IMR-90 (cell line): ENCODE measurements at regions not wholly inside any gene's neighbourhood (a gene's known extent, or its start where the extent isn't known, plus 50 kb on each side); places are given as distances from the start of the nearest gene placed in this dataset.

Experiments used
- ATAC-seq: fragments of 200-7000 bp; cut with Tn5 transposase; 2 replicates; pipeline ENCODE4 v1.9.1; 2020; ENCODE audit warnings: low read depth, mild to moderate bottlenecking, moderate library complexity
- BruUV-seq: library from RNA; stranded (reverse); fragments of 400-500 nt; replicated peaks from 2 replicates; lab custom pipeline; 2021; lab: Mats Ljungman, UMichigan
- CTCF ChIA-PET: fragments of 300-600 bp; formaldehyde crosslinking; extraction: SDS; loops from one replicate; lab custom pipeline; 2021; ENCODE audit warnings: antibody characterized with exemption; lab: Yijun Ruan, JAX
- POLR2A ChIA-PET: fragments of 300-600 bp; sonication (Branson Sonifier 250); formaldehyde crosslinking; loops from one replicate; lab custom pipeline; 2022; ENCODE audit warnings: antibody characterized with exemption; ENCODE audit not compliant: unreplicated experiment; lab: Charles Lee
- DNase-seq: peaks from one replicate; pipeline ENCODE4 v3.0.0; 2013
- H2AFZ ChIP-seq: replicated peaks from 2 replicates; pipeline ENCODE3; 2013; ENCODE audit warnings: low read length, mild to moderate bottlenecking; ENCODE audit not compliant: poor library complexity
- H2AK5ac ChIP-seq: 2 replicates; pipeline ENCODE4 v1.6.1; 2013; ENCODE audit warnings: low read depth, low read length, inconsistent platforms
- H2AK9ac ChIP-seq: replicated peaks from 2 replicates; pipeline ENCODE3; 2013; ENCODE audit warnings: mild to moderate bottlenecking, low read depth, low read length, moderate library complexity; ENCODE audit not compliant: poor library complexity
- H2BK120ac ChIP-seq: 2 replicates; pipeline ENCODE4 v1.6.1; 2013; ENCODE audit warnings: low read depth, low read length, inconsistent platforms
- H2BK15ac ChIP-seq: 3 replicates; pipeline ENCODE4 v1.6.1; 2013; ENCODE audit warnings: low read depth, low read length, inconsistent platforms
- H2BK20ac ChIP-seq: 2 replicates; pipeline ENCODE4 v1.6.1; 2013; ENCODE audit warnings: low read depth, mild to moderate bottlenecking, inconsistent platforms, low read length, moderate library complexity
- H2BK5ac ChIP-seq: 2 replicates; pipeline ENCODE4 v1.6.1; 2013; ENCODE audit warnings: mild to moderate bottlenecking, low read depth, low read length, inconsistent platforms; ENCODE audit not compliant: poor library complexity, severe bottlenecking
- H3K14ac ChIP-seq: replicated peaks from 2 replicates; pipeline ENCODE4 v1.6.1; 2013; ENCODE audit warnings: low read depth, low read length, inconsistent platforms
- H3K18ac ChIP-seq: 2 replicates; pipeline ENCODE4 v1.6.1; 2013; ENCODE audit warnings: low read depth, low read length, control low read depth
- H3K23ac ChIP-seq: 2 replicates; pipeline ENCODE4 v1.6.1; 2013; ENCODE audit warnings: low read depth, low read length, inconsistent platforms
- H3K27ac ChIP-seq: 2 replicates; pipeline ENCODE4 v1.5.1; 2013; ENCODE audit warnings: mild to moderate bottlenecking, control low read depth, low read length; ENCODE audit not compliant: insufficient read depth
- H3K27me3 ChIP-seq: 2 replicates; pipeline ENCODE4 v1.6.1; 2013; ENCODE audit warnings: low read length; ENCODE audit not compliant: control insufficient read depth, insufficient read depth
- H3K36me3 ChIP-seq: 2 replicates; pipeline ENCODE4 v1.6.1; 2013; ENCODE audit warnings: low read length, mixed read lengths; ENCODE audit not compliant: control insufficient read depth, insufficient read depth
- H3K4ac ChIP-seq: 2 replicates; pipeline ENCODE4 v1.6.1; 2013; ENCODE audit warnings: low read depth, low read length, inconsistent platforms
- H3K4me1 ChIP-seq: 2 replicates; pipeline ENCODE4 v1.6.1; 2013; ENCODE audit warnings: low read length, mixed read lengths; ENCODE audit not compliant: control insufficient read depth, insufficient read depth
- H3K4me2 ChIP-seq: 2 replicates; pipeline ENCODE4 v1.6.1; 2013; ENCODE audit warnings: low read depth, mild to moderate bottlenecking, control low read depth, low read length, moderate library complexity
- H3K4me3 ChIP-seq: 2 replicates; pipeline ENCODE4 v1.5.1; 2013; ENCODE audit warnings: low read depth, mild to moderate bottlenecking, control low read depth, low read length, moderate library complexity; ENCODE audit not compliant: insufficient read depth
- H3K56ac ChIP-seq: 2 replicates; pipeline ENCODE4 v1.6.1; 2013; ENCODE audit warnings: low read length, inconsistent platforms; ENCODE audit not compliant: insufficient read depth; ENCODE audit errors: extremely low read depth
- H3K79me1 ChIP-seq, 2 experiments: 2 replicates each; pipeline ENCODE4 v1.6.1; 2013; ENCODE audit warnings: low read length in 2 of 2, inconsistent platforms in 1 of 2, low read depth in 1 of 2
- H3K9ac ChIP-seq: 2 replicates; pipeline ENCODE4 v1.6.1; 2013; ENCODE audit warnings: low read depth, low read length, control low read depth
- H3K9me1 ChIP-seq: 2 replicates; pipeline ENCODE4 v1.6.1; 2013; ENCODE audit warnings: low read length, inconsistent platforms; ENCODE audit not compliant: insufficient read depth
- H3K9me3 ChIP-seq: 2 replicates; pipeline ENCODE4 v1.6.1; 2013; ENCODE audit warnings: low read length; ENCODE audit not compliant: control insufficient read depth, insufficient read depth
- H4K20me1 ChIP-seq: 2 replicates; pipeline ENCODE4 v1.6.1; 2013; ENCODE audit warnings: low read length, inconsistent platforms; ENCODE audit not compliant: insufficient read depth
- H4K5ac ChIP-seq: 2 replicates; pipeline ENCODE4 v1.6.1; 2013; ENCODE audit warnings: mild to moderate bottlenecking, low read depth, low read length, control low read depth
- H4K8ac ChIP-seq, 2 experiments: 2 replicates each; pipeline ENCODE4 v1.6.1; 2013; ENCODE audit warnings: low read depth in 2 of 2, low read length in 2 of 2, control low read depth in 1 of 2, inconsistent platforms in 1 of 2
- H4K91ac ChIP-seq: 2 replicates; pipeline ENCODE4 v1.6.1; 2013; ENCODE audit warnings: low read depth, low read length, inconsistent platforms; ENCODE audit not compliant: insufficient read depth
- BHLHE40 ChIP-seq: fragments of 150-350 bp; IDR thresholded peaks from 2 replicates; pipeline ENCODE4 v1.6.1; 2016; ENCODE audit warnings: mild to moderate bottlenecking, low read depth, low read length
- CEBPB ChIP-seq: IDR thresholded peaks from 2 replicates; pipeline ENCODE4 v1.6.1; 2012; ENCODE audit warnings: low read depth, low read length, improper control_type of control experiment
- CHD1 ChIP-seq: IDR thresholded peaks from 2 replicates; pipeline ENCODE4 v1.6.1; 2012; ENCODE audit warnings: low read depth, low read length, improper control_type of control experiment
- FOS ChIP-seq: fragments of 150-350 bp; IDR thresholded peaks from 2 replicates; pipeline ENCODE4 v1.6.1; 2016; ENCODE audit warnings: low read depth, low read length
- MAFK ChIP-seq: IDR thresholded peaks from 2 replicates; pipeline ENCODE4 v1.6.1; 2012; ENCODE audit warnings: low read depth, low read length, improper control_type of control experiment
- MAZ ChIP-seq: IDR thresholded peaks from 2 replicates; pipeline ENCODE4 v1.6.1; 2012; ENCODE audit warnings: low read depth, mild to moderate bottlenecking, low read length, improper control_type of control experiment, moderate library complexity, borderline replicate concordance
- MXI1 ChIP-seq: IDR thresholded peaks from 2 replicates; pipeline ENCODE4 v1.6.1; 2012; ENCODE audit warnings: low read depth, mild to moderate bottlenecking, low read length, moderate library complexity, borderline replicate concordance
- NFE2L2 ChIP-seq: fragments of 150-350 bp; IDR thresholded peaks from 2 replicates; pipeline ENCODE4 v1.6.1; 2016; ENCODE audit warnings: low read depth, mild to moderate bottlenecking, low read length
- POLR2A ChIP-seq: IDR thresholded peaks from 2 replicates; pipeline ENCODE4 v1.6.1; 2012; ENCODE audit warnings: mild to moderate bottlenecking, low read depth, low read length
- RAD21 ChIP-seq: IDR thresholded peaks from 2 replicates; pipeline ENCODE4 v1.6.1; 2012; ENCODE audit warnings: low read length, improper control_type of control experiment
- RCOR1 ChIP-seq: IDR thresholded peaks from 2 replicates; pipeline ENCODE4 v1.6.1; 2012; ENCODE audit warnings: mild to moderate bottlenecking, low read length, improper control_type of control experiment; ENCODE audit not compliant: insufficient replicate concordance
- SMC3 ChIP-seq: fragments of 150-350 bp; IDR thresholded peaks from 2 replicates; pipeline ENCODE4 v1.6.1; 2016; ENCODE audit warnings: low read depth, mild to moderate bottlenecking, antibody characterized with exemption, low read length, moderate library complexity
- WGBS, 2 experiments: methylation state at CpG; one replicate each; pipeline versions ENCODE4 v1.1.5 to v1.1.7; 2013; ENCODE audit warnings: missing lambda C conversion rate in 2 of 2; ENCODE audit not compliant: insufficient read length in 1 of 2; ENCODE audit errors: extremely low coverage in 2 of 2; 5-methylcytosine and 5-hydroxymethylcytosine counted together
- dilution Hi-C: fragments of 300-500 bp; cut with HindIII; formaldehyde crosslinking; loops from one replicate; pipeline ENCODE4 v1.14.3; 2018; ENCODE audit warnings: low sequenced_read_pairs; ENCODE audit not compliant: unreplicated experiment
- in situ Hi-C: fragments of 300-500 bp; cut with MboI; formaldehyde crosslinking; loops from 3 replicates; pipeline ENCODE4 v1.14.3; 2019; ENCODE audit warnings: low sequenced_read_pairs, inconsistent platforms, mixed read lengths
- intact Hi-C: fragments of 100-400 bp; cut with micrococcal nuclease; formaldehyde crosslinking; loops from 2 replicates; pipeline ENCODE4 v1.10.0; 2022
- TF ChIP-seq, protein P1 (sequence below): fragments of 150-350 bp; IDR thresholded peaks from 2 replicates; pipeline ENCODE4 v1.6.1; 2016; ENCODE audit warnings: low read depth, mild to moderate bottlenecking, low read length, moderate library complexity, borderline replicate concordance

DNA sequence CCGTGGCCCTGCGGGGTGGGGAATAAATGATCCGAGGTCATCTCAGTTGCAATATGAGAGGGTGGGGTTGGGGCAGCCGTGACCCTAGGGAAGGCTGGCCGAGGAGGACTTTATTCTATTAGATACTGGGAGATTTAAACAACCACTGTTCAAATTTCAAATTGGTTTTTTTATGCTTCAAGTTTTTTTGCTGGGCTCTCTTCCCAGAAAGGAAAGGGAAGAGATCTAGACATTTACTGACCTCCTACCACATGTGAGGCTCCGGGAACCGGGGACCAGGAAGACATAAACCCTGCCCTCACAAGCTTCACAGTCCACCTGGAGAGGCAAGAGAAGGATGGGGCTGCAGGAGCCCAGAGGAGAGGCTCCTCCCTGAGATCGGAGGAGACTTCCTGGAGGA is 207.3 kb downstream of the FOXD2 start:
- Histone ChIP-seq H4K91ac (no peak overlapping the region), H2AK5ac (no peak overlapping the region), H2BK20ac (no peak overlapping the region), H3K9me1 (no peaks in the 10 kb centered on the region), H3K56ac (no peak overlapping the region), H4K5ac (no peak overlapping the region), H3K14ac (no peak overlapping the region), H4K20me1 (no peaks in the 10 kb centered on the region), H3K23ac (no peak overlapping the region), H3K36me3 (no peaks in the 10 kb centered on the region), H3K4ac (no peak overlapping the region), H3K79me1 (no peaks in the 10 kb centered on the region), H3K4me1 (no peaks in the 10 kb centered on the region), H3K18ac (no peak overlapping the region), H3K4me3 (no peak overlapping the region), H2BK5ac (no peak overlapping the region), H3K27me3 (peaks cover 5% of the 10 kb centered on the region), H4K8ac (no peak overlapping the region), H2BK120ac (no peak overlapping the region), H2BK15ac (no peak overlapping the region), H3K4me2 (no peak overlapping the region), H3K27ac (no peak overlapping the region), H3K9me3 (no peaks in the 10 kb centered on the region), H2AFZ (no peak overlapping the region), H3K9ac (no peak overlapping the region), H2AK9ac (no peak overlapping the region)
- BruUV-seq: no TSS peak
- ATAC-seq (no peak), DNase-seq (no peak)
- TF ChIP-seq MAZ: no peak
- no peak for TF ChIP-seq CEBPB
- TF ChIP-seq RAD21: no peak
- no peak for TF ChIP-seq POLR2A
- TF ChIP-seq MAFK: no peak
- no peak for TF ChIP-seq FOS
- TF ChIP-seq NFE2L2: no peak
- no peak for TF ChIP-seq SMC3
- TF ChIP-seq, protein P1, sequence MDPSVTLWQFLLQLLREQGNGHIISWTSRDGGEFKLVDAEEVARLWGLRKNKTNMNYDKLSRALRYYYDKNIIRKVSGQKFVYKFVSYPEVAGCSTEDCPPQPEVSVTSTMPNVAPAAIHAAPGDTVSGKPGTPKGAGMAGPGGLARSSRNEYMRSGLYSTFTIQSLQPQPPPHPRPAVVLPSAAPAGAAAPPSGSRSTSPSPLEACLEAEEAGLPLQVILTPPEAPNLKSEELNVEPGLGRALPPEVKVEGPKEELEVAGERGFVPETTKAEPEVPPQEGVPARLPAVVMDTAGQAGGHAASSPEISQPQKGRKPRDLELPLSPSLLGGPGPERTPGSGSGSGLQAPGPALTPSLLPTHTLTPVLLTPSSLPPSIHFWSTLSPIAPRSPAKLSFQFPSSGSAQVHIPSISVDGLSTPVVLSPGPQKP: no peak
- no peak for TF ChIP-seq RCOR1
- no peak for TF ChIP-seq BHLHE40
- no peak for TF ChIP-seq CHD1
- TF ChIP-seq MXI1: no peak
- dilution Hi-C loops (no loop called here), intact Hi-C loops (no loop called here), in situ Hi-C loops (no loop called here)
- ChIA-PET CTCF (no interaction called here), POLR2A (no interaction called here)
- 100% methylated on average over 1 of the region's 8 CpGs; no CpG with 5 or more reads in 1 of the 2 experiments for WGBS, 2 experiments
